Ascending aorta (tissue), 2 donors: ENCODE measurements at regions not wholly inside any gene's neighbourhood (a gene's known extent, or its start where the extent isn't known, plus 50 kb on each side); places are given as distances from the start of the nearest gene placed in this dataset.

ENCODE experiments used
- DNase-seq, 2 donors: peaks; one replicate each; pipeline ENCODE4 v3.0.0-alpha.2; 2019; ENCODE audit warnings: low spot score in 2 of 2
- H3K27ac ChIP-seq, 2 donors: fragments of 200-600 bp; sonication (generic); one replicate each; pipeline ENCODE4 v1.5.1; 2016 to 2017; ENCODE audit warnings: mild to moderate bottlenecking in 1 of 2
- H3K27me3 ChIP-seq: fragments of 200-600 bp; sonication (generic); one replicate; pipeline ENCODE4 v1.5.1; 2017
- H3K36me3 ChIP-seq, 2 donors: fragments of 200-600 bp; sonication (generic); one replicate each; pipeline ENCODE4 v1.5.1; 2016
- H3K4me1 ChIP-seq, 2 donors: fragments of 200-600 bp; sonication (generic); one replicate each; pipeline ENCODE4 v1.5.1; 2016 to 2017; ENCODE audit warnings: mild to moderate bottlenecking in 1 of 2
- H3K4me3 ChIP-seq, 2 donors: fragments of 200-600 bp; sonication (generic); one replicate each; pipeline ENCODE4 v1.5.1; 2016 to 2017; ENCODE audit warnings: mild to moderate bottlenecking in 1 of 2
- H3K9me3 ChIP-seq, 2 donors: fragments of 200-600 bp; sonication (generic); one replicate each; pipeline ENCODE4 v1.5.1; 2016
- intact Hi-C: fragments of 100-400 bp; cut with DNase I; formaldehyde crosslinking; loops from one replicate; pipeline ENCODE4 v1.15.1; 2023
- TF ChIP-seq, protein P1 (sequence below), 3 experiments: fragments of 200-600 bp in 2 of 3; fragments of 450-650 bp in 1 of 3; sonication (generic) in 2 of 3; IDR thresholded peaks; one replicate each; pipeline ENCODE4 v1.5.1; 2016 to 2019; ENCODE audit warnings: antibody characterized with exemption in 3 of 3, mild to moderate bottlenecking in 1 of 3, moderate library complexity in 1 of 3

DNA sequence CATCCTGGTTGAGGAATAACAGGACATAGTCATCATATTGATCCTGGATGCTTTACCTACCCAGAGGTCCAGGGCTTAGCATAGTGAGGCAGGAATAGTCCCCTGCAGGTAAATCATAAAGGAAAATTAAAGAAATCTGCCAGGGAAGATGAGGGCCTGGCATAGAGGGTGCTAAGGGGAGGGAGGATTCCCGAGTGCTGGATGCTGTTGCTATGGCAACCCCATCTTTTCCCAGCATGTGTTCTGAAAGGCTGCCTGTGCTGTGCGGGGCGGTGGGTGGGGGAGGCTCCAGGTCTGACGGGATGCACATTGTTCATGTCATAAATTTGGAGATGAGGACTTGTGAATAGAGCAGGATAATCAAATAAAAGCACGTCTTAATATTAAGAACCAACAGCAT lies 212.6 kb upstream of the PCSK2 start:
- intact Hi-C loops: no loop called here
- no peak overlapping the region for H3K4me3 ChIP-seq
- H3K4me1 ChIP-seq: no peaks in the 10 kb centered on the region
- H3K9me3 ChIP-seq: no peaks in the 10 kb centered on the region
- DNase-seq: no peak
- no peaks in the 10 kb centered on the region for H3K27me3 ChIP-seq
- TF ChIP-seq, protein P1, sequence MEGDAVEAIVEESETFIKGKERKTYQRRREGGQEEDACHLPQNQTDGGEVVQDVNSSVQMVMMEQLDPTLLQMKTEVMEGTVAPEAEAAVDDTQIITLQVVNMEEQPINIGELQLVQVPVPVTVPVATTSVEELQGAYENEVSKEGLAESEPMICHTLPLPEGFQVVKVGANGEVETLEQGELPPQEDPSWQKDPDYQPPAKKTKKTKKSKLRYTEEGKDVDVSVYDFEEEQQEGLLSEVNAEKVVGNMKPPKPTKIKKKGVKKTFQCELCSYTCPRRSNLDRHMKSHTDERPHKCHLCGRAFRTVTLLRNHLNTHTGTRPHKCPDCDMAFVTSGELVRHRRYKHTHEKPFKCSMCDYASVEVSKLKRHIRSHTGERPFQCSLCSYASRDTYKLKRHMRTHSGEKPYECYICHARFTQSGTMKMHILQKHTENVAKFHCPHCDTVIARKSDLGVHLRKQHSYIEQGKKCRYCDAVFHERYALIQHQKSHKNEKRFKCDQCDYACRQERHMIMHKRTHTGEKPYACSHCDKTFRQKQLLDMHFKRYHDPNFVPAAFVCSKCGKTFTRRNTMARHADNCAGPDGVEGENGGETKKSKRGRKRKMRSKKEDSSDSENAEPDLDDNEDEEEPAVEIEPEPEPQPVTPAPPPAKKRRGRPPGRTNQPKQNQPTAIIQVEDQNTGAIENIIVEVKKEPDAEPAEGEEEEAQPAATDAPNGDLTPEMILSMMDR (IDR thresholded peaks at IDR 0.05): no peak
- no peak overlapping the region for H3K27ac ChIP-seq
- H3K36me3 ChIP-seq: no peaks in the 10 kb centered on the region

DNA sequence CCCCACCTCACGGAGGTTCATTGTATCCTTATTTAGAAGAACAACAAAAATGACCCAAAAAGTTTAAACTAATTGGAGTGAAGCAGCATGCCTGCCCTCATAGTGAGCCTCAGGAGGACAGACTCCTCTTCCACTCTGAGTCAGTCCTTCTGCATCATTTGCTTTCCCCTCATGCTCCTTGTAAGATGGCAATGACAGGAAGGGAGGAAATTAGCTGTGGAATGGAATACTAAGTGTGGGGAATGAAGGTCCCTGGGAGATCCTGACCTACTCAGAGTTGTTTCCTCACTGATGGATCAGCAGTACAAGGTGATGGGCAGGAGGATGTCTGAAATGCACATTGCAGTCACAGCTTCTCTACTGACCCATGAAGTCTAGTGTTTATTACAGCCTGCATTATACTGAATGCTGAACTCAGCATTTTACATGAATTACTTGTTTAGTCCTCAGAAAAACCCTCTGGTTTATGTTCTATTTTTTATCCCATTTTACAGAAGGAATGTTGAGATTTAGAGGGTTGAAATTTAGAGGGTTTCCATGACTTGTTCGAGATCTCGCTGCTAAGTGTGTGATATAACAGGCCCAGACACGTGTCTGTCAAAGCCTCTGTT lies 212.0 kb upstream of the PCSK2 start:
- DNase-seq: no peak
- no peaks in the 10 kb centered on the region for H3K4me1 ChIP-seq
- intact Hi-C loops: no loop called here
- H3K9me3 ChIP-seq: no peaks in the 10 kb centered on the region
- H3K27me3 ChIP-seq: no peaks in the 10 kb centered on the region
- H3K27ac ChIP-seq: no peak overlapping the region
- TF ChIP-seq, protein P1 (IDR thresholded peaks at IDR 0.05): no peak
- no peak overlapping the region for H3K4me3 ChIP-seq
- no peaks in the 10 kb centered on the region for H3K36me3 ChIP-seq

DNA sequence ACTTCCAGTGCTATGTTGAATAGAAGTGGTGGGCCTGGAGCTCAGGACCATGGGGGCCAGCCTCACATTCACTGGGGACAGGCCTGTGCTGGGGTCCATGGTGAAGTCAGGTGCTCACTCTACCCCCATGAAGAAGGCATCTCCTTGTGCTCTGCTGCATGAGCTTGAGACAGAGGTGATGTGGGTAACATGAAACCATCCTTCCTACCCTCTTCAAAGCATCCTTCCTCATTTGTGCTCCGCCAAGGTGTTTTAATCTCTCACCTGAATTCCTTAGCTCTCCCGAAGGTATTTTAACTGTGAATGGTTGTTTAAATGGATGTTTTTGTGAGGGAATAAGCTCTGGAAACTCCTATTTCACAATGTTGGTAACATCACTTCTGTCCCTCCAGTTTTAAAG lies 209.6 kb upstream of the PCSK2 start:
- Histone ChIP-seq H3K9me3 (no peaks in the 10 kb centered on the region), H3K27me3 (no peaks in the 10 kb centered on the region), H3K36me3 (no peaks in the 10 kb centered on the region), H3K4me3 (no peak overlapping the region), H3K27ac (no peak overlapping the region), H3K4me1 (no peaks in the 10 kb centered on the region)
- intact Hi-C loops: no loop called here
- no peak for DNase-seq
- TF ChIP-seq, protein P1 (IDR thresholded peaks at IDR 0.05): no peak

DNA sequence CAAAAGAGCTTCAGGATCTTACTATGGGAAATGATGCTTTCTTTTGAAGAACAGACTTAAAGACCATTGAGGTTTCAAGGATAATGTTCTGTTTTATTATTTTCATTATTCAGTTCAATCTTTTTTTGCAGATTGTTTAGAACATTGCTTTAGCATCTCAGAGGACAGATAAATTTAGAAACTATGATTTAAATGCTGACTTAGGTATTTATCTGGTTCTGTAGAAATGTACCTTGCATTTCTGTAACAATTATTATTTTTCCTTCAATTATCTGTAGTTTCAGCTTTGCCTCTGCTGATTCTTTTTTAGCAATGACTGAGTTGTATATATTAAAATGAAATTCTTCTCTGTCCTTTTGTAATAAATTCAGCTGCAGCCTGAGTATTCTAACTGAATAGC lies 205.4 kb upstream of the PCSK2 start:
- no peak for DNase-seq
- Histone ChIP-seq H3K36me3 (no peaks in the 10 kb centered on the region), H3K4me3 (no peak overlapping the region), H3K4me1 (no peaks in the 10 kb centered on the region), H3K27ac (no peak overlapping the region), H3K27me3 (no peaks in the 10 kb centered on the region), H3K9me3 (no peaks in the 10 kb centered on the region)
- intact Hi-C loops: no loop called here
- TF ChIP-seq, protein P1 (IDR thresholded peaks at IDR 0.05): no peak

DNA sequence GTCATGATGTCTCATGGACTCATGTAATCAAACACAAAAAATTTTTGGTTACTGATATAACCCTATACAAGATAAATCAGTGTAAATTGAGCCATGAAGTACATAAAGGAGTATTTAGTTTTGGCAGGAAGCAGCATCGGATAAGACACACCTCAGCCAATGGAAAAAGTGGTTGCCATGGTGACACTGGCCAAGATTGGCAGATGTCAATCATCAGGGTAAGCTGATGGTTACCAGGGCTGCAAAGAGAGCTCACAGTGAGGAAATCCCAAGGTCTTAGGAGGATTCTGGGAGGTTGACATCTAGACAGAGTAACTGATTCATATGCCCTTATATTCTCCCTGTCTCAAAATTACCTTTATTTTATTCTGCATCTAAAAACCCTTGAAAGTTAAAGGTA lies 203.8 kb upstream of the PCSK2 start:
- no peak for DNase-seq
- Histone ChIP-seq H3K9me3 (no peaks in the 10 kb centered on the region), H3K4me3 (no peak overlapping the region), H3K27me3 (no peaks in the 10 kb centered on the region), H3K4me1 (no peaks in the 10 kb centered on the region), H3K36me3 (no peaks in the 10 kb centered on the region), H3K27ac (no peak overlapping the region)
- TF ChIP-seq, protein P1 (IDR thresholded peaks at IDR 0.05): no peak
- intact Hi-C loops: no loop called here

DNA sequence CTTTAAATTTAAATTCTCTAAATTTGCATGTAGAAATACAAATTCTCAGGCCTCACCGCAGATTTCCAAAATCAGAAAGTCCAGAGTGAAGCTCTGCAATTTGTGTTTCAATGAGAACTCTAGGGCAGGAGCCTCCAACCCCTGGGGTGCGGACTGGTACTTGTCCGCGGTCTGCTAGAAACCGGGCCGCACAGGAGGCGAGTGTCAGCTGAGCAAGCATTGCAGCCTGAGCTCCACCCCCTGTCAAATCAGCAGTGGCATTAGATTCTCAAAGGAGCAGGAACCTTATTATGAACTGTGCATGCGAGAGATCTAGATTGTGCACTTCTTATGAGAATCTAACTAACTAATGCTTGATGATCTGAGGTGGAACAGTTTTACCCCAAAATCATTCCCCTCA lies 203.0 kb upstream of the PCSK2 start:
- TF ChIP-seq, protein P1 (IDR thresholded peaks at IDR 0.05): no peak
- intact Hi-C loops: no loop called here
- H3K27me3 ChIP-seq: no peaks in the 10 kb centered on the region
- DNase-seq: no peak
- H3K4me3 ChIP-seq: no peak overlapping the region
- no peaks in the 10 kb centered on the region for H3K4me1 ChIP-seq
- no peaks in the 10 kb centered on the region for H3K9me3 ChIP-seq
- H3K27ac ChIP-seq: no peak overlapping the region
- H3K36me3 ChIP-seq: no peaks in the 10 kb centered on the region
